H1 (cell line): ENCODE measurements at regions not wholly inside any gene's neighbourhood (a gene's known extent, or its start where the extent isn't known, plus 50 kb on each side); places are given as distances from the start of the nearest gene placed in this dataset.

Experiments used
- CBX8 ChIP-seq: fragments of 300-800, 300-1000 bp; sonication (generic); IDR thresholded peaks from 2 replicates; pipeline ENCODE4 v1.7.1; 2016; ENCODE audit warnings: low read depth, low read length, borderline replicate concordance
- EP300 ChIP-seq, 2 experiments: IDR thresholded peaks; 1 replicate in 1 of 2; 2 replicates in 1 of 2; pipeline ENCODE4 v1.6.1; 2011 to 2012; ENCODE audit warnings: low read depth in 2 of 2, low read length in 2 of 2, mild to moderate bottlenecking in 2 of 2, borderline replicate concordance in 1 of 2, inconsistent platforms in 1 of 2, moderate library complexity in 1 of 2
- JUN ChIP-seq: IDR thresholded peaks from 2 replicates; pipeline ENCODE4 v1.6.1; 2011; ENCODE audit warnings: low read depth, mild to moderate bottlenecking, improper control_type of control experiment, low read length
- KDM1A ChIP-seq: fragments of 200-600, 300-600 bp; sonication (generic); IDR thresholded peaks from 2 replicates; pipeline ENCODE4 v1.7.1; 2016; ENCODE audit warnings: mild to moderate bottlenecking, low read length, borderline replicate concordance
- TF ChIP-seq, protein P1 (sequence below): fragments of 300-600 bp; sonication (generic); IDR thresholded peaks from 2 replicates; pipeline ENCODE4 v1.7.1; 2012; ENCODE audit warnings: low read length, moderate library complexity, mild to moderate bottlenecking, inconsistent platforms; ENCODE audit not compliant: insufficient replicate concordance

GRCh38 chr2:234252772-234253171 is 202.3 kb downstream of the SPP2 start (continued):
- TF ChIP-seq, protein P1, sequence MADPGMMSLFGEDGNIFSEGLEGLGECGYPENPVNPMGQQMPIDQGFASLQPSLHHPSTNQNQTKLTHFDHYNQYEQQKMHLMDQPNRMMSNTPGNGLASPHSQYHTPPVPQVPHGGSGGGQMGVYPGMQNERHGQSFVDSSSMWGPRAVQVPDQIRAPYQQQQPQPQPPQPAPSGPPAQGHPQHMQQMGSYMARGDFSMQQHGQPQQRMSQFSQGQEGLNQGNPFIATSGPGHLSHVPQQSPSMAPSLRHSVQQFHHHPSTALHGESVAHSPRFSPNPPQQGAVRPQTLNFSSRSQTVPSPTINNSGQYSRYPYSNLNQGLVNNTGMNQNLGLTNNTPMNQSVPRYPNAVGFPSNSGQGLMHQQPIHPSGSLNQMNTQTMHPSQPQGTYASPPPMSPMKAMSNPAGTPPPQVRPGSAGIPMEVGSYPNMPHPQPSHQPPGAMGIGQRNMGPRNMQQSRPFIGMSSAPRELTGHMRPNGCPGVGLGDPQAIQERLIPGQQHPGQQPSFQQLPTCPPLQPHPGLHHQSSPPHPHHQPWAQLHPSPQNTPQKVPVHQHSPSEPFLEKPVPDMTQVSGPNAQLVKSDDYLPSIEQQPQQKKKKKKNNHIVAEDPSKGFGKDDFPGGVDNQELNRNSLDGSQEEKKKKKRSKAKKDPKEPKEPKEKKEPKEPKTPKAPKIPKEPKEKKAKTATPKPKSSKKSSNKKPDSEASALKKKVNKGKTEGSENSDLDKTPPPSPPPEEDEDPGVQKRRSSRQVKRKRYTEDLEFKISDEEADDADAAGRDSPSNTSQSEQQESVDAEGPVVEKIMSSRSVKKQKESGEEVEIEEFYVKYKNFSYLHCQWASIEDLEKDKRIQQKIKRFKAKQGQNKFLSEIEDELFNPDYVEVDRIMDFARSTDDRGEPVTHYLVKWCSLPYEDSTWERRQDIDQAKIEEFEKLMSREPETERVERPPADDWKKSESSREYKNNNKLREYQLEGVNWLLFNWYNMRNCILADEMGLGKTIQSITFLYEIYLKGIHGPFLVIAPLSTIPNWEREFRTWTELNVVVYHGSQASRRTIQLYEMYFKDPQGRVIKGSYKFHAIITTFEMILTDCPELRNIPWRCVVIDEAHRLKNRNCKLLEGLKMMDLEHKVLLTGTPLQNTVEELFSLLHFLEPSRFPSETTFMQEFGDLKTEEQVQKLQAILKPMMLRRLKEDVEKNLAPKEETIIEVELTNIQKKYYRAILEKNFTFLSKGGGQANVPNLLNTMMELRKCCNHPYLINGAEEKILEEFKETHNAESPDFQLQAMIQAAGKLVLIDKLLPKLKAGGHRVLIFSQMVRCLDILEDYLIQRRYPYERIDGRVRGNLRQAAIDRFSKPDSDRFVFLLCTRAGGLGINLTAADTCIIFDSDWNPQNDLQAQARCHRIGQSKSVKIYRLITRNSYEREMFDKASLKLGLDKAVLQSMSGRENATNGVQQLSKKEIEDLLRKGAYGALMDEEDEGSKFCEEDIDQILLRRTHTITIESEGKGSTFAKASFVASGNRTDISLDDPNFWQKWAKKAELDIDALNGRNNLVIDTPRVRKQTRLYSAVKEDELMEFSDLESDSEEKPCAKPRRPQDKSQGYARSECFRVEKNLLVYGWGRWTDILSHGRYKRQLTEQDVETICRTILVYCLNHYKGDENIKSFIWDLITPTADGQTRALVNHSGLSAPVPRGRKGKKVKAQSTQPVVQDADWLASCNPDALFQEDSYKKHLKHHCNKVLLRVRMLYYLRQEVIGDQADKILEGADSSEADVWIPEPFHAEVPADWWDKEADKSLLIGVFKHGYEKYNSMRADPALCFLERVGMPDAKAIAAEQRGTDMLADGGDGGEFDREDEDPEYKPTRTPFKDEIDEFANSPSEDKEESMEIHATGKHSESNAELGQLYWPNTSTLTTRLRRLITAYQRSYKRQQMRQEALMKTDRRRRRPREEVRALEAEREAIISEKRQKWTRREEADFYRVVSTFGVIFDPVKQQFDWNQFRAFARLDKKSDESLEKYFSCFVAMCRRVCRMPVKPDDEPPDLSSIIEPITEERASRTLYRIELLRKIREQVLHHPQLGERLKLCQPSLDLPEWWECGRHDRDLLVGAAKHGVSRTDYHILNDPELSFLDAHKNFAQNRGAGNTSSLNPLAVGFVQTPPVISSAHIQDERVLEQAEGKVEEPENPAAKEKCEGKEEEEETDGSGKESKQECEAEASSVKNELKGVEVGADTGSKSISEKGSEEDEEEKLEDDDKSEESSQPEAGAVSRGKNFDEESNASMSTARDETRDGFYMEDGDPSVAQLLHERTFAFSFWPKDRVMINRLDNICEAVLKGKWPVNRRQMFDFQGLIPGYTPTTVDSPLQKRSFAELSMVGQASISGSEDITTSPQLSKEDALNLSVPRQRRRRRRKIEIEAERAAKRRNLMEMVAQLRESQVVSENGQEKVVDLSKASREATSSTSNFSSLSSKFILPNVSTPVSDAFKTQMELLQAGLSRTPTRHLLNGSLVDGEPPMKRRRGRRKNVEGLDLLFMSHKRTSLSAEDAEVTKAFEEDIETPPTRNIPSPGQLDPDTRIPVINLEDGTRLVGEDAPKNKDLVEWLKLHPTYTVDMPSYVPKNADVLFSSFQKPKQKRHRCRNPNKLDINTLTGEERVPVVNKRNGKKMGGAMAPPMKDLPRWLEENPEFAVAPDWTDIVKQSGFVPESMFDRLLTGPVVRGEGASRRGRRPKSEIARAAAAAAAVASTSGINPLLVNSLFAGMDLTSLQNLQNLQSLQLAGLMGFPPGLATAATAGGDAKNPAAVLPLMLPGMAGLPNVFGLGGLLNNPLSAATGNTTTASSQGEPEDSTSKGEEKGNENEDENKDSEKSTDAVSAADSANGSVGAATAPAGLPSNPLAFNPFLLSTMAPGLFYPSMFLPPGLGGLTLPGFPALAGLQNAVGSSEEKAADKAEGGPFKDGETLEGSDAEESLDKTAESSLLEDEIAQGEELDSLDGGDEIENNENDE, result no peak
- TF ChIP-seq KDM1A (no peak), JUN (no peak), EP300 (IDR thresholded peaks at IDR 0.05; ENCODE audit: borderline replicate concordance in 1 of 2, low read depth in 2 of 2, low read length in 2 of 2) (no peak), CBX8 (no peak)
